ENCODE measurements at regions not wholly inside any gene's neighbourhood (a gene's known extent, or its start where the extent isn't known, plus 50 kb on each side); places are given as distances from the start of the nearest gene placed in this dataset.

- Histone ChIP-seq H2BK15ac (ENCODE audit: low read depth, low read length) (no peak overlapping the region), H3K4me3 (ENCODE audit: insufficient read depth, low read depth, low read length) (no peak overlapping the region), H2BK20ac (ENCODE audit: low read depth, low read length) (no peak overlapping the region), H3K36me3 (ENCODE audit: control insufficient read depth, insufficient read depth, low read length) (no peaks in the 10 kb centered on the region), H3K4me2 (ENCODE audit: low read depth, low read length) (no peak overlapping the region), H2AK5ac (ENCODE audit: low read depth, low read length) (no peak overlapping the region), H3K27me3 (ENCODE audit: control insufficient read depth, insufficient read depth, low read length) (peaks cover 18% of the 10 kb centered on the region), H3K79me1 (ENCODE audit: low read depth in 1 of 2, low read length in 2 of 2) (no peaks in the 10 kb centered on the region), H2AK9ac (replicated peaks; ENCODE audit: low read depth, low read length, poor library complexity) (no peak overlapping the region), H3K4me1 (ENCODE audit: control insufficient read depth, insufficient read depth, low read length) (no peaks in the 10 kb centered on the region), H4K20me1 (ENCODE audit: insufficient read depth, low read length) (no peaks in the 10 kb centered on the region), H3K56ac (ENCODE audit: extremely low read depth, insufficient read depth, low read length) (no peak overlapping the region), H3K18ac (ENCODE audit: low read depth, low read length) (no peak overlapping the region), H3K14ac (replicated peaks; ENCODE audit: low read depth, low read length) (no peak overlapping the region), H2BK120ac (ENCODE audit: low read depth, low read length) (no peak overlapping the region), H3K23ac (ENCODE audit: low read depth, low read length) (no peak overlapping the region), H3K9ac (ENCODE audit: low read depth, low read length) (no peak overlapping the region), H3K4ac (ENCODE audit: low read depth, low read length) (no peak overlapping the region), H4K5ac (ENCODE audit: low read depth, low read length) (no peak overlapping the region), H4K91ac (ENCODE audit: insufficient read depth, low read depth, low read length) (no peak overlapping the region), H3K9me1 (ENCODE audit: insufficient read depth, low read length) (no peaks in the 10 kb centered on the region), H3K9me3 (ENCODE audit: control insufficient read depth, insufficient read depth, low read length) (no peaks in the 10 kb centered on the region), H3K27ac (ENCODE audit: insufficient read depth, low read length) (no peak overlapping the region), H2AFZ (replicated peaks; ENCODE audit: low read length, poor library complexity) (no peak overlapping the region), H2BK5ac (ENCODE audit: low read depth, low read length, poor library complexity, severe bottlenecking) (no peak overlapping the region), H4K8ac (ENCODE audit: low read depth in 2 of 2, low read length in 2 of 2) (no peak overlapping the region)
- intact Hi-C loops (cut with micrococcal nuclease): no loop called here
- POLR2A ChIA-PET (ENCODE audit: unreplicated experiment): no interaction called here
- no peak for DNase-seq
- in situ Hi-C loops (cut with MboI; ENCODE audit: low sequenced_read_pairs): no loop called here
- no TSS peak for BruUV-seq (replicated peaks)
- dilution Hi-C loops (cut with HindIII; ENCODE audit: low sequenced_read_pairs, unreplicated experiment): no loop called here
- 87% methylated on average over 3 of the region's 9 CpGs; no CpG with 5 or more reads in 1 of the 2 experiments for WGBS, 2 experiments (ENCODE audit: extremely low coverage in 2 of 2, insufficient read length in 1 of 2)
- CTCF ChIA-PET: interaction anchor here (0.7 kb wide), 1 partner anchor 21 kb away, joined by 5 read pairs; no protein-coding TSS in a partner anchor
- no peak for TF ChIP-seq CHD1 (IDR thresholded peaks at IDR 0.05; ENCODE audit: low read depth, low read length)
- no peak for TF ChIP-seq RFX5 (IDR thresholded peaks at IDR 0.05; ENCODE audit: low read depth, low read length)
- TF ChIP-seq SMC3 (IDR thresholded peaks at IDR 0.05; ENCODE audit: low read depth, low read length): no peak
- no peak for TF ChIP-seq CEBPB (IDR thresholded peaks at IDR 0.05; ENCODE audit: low read depth, low read length)
- no peak for TF ChIP-seq POLR2A (IDR thresholded peaks at IDR 0.05; ENCODE audit: low read depth, low read length)
- no peak for TF ChIP-seq MXI1 (IDR thresholded peaks at IDR 0.05; ENCODE audit: borderline replicate concordance, low read depth, low read length)
- no peak for TF ChIP-seq FOS (IDR thresholded peaks at IDR 0.05; ENCODE audit: low read depth, low read length)
- ATAC-seq (ENCODE audit: low read depth): no peak
Measured at GRCh38 chr5:14954616-14955343, 83.2 kb upstream of the ANKH start.

Measured in IMR-90 (cell line).